ENCODE measurements at regions not wholly inside any gene's neighbourhood (a gene's known extent, or its start where the extent isn't known, plus 50 kb on each side); places are given as distances from the start of the nearest gene placed in this dataset.

DNA sequence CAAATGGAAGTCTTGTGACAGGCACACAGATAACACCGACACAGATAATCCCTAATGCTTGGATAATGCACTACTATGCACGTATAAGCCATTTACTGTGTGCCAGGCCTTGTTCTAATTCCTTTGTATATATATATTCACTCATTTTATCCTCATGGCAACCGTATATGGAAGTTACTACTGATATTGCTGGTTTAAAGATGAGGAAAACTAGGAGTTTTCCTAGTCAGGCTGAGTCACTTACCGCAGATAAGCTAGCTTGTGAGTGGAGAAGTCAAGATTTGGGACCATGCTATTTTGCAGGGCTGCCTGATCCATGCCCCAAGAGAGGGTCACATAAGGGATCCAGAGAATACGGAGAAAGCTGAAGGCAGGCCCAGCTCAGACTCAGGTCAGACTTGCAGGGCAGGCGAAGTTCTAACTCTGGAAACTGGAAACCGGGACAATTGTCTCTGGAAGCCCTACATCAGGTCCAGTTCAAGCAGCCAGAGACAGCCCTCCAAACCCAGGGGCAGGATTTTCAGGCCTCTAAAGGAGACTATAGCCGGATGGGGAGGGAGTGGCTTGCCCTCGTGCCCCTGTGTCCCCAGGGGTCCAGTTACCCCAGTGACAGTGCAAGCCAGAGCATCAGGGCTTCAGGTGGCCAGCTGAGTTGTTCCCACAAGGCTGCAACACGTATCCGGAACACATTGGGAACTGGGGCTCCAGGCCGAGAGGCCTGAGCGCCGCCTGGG lies 534.8 kb downstream of the INSC start:
- no peak for TF ChIP-seq EZH2 (IDR thresholded peaks at IDR 0.05; ENCODE audit: low read length, unreplicated experiment)
- TF ChIP-seq, protein P1, sequence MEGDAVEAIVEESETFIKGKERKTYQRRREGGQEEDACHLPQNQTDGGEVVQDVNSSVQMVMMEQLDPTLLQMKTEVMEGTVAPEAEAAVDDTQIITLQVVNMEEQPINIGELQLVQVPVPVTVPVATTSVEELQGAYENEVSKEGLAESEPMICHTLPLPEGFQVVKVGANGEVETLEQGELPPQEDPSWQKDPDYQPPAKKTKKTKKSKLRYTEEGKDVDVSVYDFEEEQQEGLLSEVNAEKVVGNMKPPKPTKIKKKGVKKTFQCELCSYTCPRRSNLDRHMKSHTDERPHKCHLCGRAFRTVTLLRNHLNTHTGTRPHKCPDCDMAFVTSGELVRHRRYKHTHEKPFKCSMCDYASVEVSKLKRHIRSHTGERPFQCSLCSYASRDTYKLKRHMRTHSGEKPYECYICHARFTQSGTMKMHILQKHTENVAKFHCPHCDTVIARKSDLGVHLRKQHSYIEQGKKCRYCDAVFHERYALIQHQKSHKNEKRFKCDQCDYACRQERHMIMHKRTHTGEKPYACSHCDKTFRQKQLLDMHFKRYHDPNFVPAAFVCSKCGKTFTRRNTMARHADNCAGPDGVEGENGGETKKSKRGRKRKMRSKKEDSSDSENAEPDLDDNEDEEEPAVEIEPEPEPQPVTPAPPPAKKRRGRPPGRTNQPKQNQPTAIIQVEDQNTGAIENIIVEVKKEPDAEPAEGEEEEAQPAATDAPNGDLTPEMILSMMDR (conservative IDR thresholded peaks at IDR 0.05; ENCODE audit: low read depth, low read length), result no peak
- no peak for TF ChIP-seq EZH2phosphoT487 (IDR thresholded peaks at IDR 0.05; ENCODE audit: borderline replicate concordance, low read length)
